ENCODE measurements at regions not wholly inside any gene's neighbourhood (a gene's known extent, or its start where the extent isn't known, plus 50 kb on each side); places are given as distances from the start of the nearest gene placed in this dataset.

DNA sequence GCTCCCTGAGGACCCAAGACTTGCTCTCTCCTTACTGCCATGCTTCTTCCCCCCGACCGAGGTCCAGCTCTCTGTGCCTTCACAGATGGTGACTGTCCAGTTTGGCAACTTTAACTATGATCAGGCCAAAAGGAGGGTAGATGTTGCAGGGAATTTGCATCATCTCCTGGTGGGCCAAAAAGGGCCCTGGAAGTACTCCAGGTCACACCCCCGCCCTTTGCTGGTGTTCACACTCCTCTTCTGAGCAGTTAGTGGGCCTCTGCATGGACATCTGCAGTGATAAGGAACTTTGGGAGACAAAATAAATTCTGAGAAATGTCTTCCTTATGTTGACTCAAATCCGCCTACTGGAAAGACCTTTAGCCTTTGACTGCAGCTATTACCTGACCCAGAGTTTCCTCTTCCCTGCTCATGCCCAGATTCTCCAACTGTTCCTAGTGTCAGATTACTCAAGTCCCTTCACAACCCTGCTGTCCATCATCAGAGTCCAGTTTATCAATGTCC, 234.4 kb downstream of the LOXHD1 start:
- Histone ChIP-seq H3K4me3 (ENCODE audit: low read length) (no peak overlapping the region), H3K27me3 (ENCODE audit: control insufficient read depth, low read length) (peaks cover 11% of the 10 kb centered on the region), H3K79me2 (ENCODE audit: control insufficient read depth, low read length) (no peaks in the 10 kb centered on the region), H3F3A (ENCODE audit: control insufficient read depth, insufficient read depth) (no peaks in the 10 kb centered on the region), H3K36me3 (ENCODE audit: control insufficient read depth, low read length) (no peaks in the 10 kb centered on the region), H3K27ac (ENCODE audit: low read depth, low read length) (no peak overlapping the region), H3K9me3 (ENCODE audit: control insufficient read depth, insufficient read depth, low read length) (no peaks in the 10 kb centered on the region), H4K20me1 (ENCODE audit: control insufficient read depth, insufficient read depth, low read depth, low read length) (no peaks in the 10 kb centered on the region), H3K9me2 (replicated peaks; ENCODE audit: control insufficient read depth, low read length) (no peaks in the 10 kb centered on the region), H3K4me2 (ENCODE audit: low read length) (no peak overlapping the region), H3K4me1 (ENCODE audit: control insufficient read depth, low read length) (no peaks in the 10 kb centered on the region)
- TF ChIP-seq EZH2phosphoT487 (IDR thresholded peaks at IDR 0.05; ENCODE audit: borderline replicate concordance, low read length): no peak
- TF ChIP-seq, protein P1, sequence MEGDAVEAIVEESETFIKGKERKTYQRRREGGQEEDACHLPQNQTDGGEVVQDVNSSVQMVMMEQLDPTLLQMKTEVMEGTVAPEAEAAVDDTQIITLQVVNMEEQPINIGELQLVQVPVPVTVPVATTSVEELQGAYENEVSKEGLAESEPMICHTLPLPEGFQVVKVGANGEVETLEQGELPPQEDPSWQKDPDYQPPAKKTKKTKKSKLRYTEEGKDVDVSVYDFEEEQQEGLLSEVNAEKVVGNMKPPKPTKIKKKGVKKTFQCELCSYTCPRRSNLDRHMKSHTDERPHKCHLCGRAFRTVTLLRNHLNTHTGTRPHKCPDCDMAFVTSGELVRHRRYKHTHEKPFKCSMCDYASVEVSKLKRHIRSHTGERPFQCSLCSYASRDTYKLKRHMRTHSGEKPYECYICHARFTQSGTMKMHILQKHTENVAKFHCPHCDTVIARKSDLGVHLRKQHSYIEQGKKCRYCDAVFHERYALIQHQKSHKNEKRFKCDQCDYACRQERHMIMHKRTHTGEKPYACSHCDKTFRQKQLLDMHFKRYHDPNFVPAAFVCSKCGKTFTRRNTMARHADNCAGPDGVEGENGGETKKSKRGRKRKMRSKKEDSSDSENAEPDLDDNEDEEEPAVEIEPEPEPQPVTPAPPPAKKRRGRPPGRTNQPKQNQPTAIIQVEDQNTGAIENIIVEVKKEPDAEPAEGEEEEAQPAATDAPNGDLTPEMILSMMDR (IDR thresholded peaks at IDR 0.05; ENCODE audit: low read depth, low read length, poor library complexity, severe bottlenecking): no peak

DNA sequence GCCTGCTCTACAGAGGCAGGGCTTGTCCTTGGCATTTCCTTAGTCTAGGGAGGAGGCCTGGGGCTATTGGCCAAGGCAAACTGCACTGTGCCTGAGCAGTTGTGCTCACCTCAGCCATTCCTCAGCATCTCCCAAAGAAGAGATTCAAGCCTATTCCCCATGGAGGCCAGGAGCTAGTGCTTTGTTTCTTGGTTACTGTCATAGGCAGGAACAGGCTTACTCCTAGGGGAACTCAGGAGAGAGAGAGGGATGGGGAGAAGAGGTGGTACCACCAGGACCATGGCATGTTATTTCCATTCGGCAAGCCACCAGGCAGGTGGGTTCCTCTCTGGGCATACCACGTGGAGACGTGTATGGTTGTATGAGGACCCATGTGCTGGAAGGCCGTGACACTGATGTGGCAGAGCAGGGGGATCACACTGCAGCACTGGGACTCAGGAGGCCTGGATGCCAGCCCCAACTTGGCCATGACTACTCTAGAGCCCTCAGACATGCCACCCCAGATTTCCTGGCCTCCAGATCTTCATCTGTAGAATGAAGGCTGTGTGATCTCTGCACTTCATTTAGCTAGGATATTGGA, 233.7 kb downstream of the LOXHD1 start:
- H3K27ac ChIP-seq (ENCODE audit: low read depth, low read length): no peak overlapping the region
- H3K9me3 ChIP-seq (ENCODE audit: control insufficient read depth, insufficient read depth, low read length): no peaks in the 10 kb centered on the region
- H3K9me2 ChIP-seq (replicated peaks; ENCODE audit: control insufficient read depth, low read length): no peaks in the 10 kb centered on the region
- no peak overlapping the region for H3K4me3 ChIP-seq (ENCODE audit: low read length)
- H3K36me3 ChIP-seq (ENCODE audit: control insufficient read depth, low read length): no peaks in the 10 kb centered on the region
- no peak overlapping the region for H3K4me2 ChIP-seq (ENCODE audit: low read length)
- H3F3A ChIP-seq (ENCODE audit: control insufficient read depth, insufficient read depth): no peaks in the 10 kb centered on the region
- no peak for TF ChIP-seq EZH2phosphoT487 (IDR thresholded peaks at IDR 0.05; ENCODE audit: borderline replicate concordance, low read length)
- TF ChIP-seq, protein P1 (IDR thresholded peaks at IDR 0.05; ENCODE audit: low read depth, low read length, poor library complexity, severe bottlenecking): no peak
- H3K4me1 ChIP-seq (ENCODE audit: control insufficient read depth, low read length): no peaks in the 10 kb centered on the region
- H3K79me2 ChIP-seq (ENCODE audit: control insufficient read depth, low read length): no peaks in the 10 kb centered on the region
- H3K27me3 ChIP-seq (ENCODE audit: control insufficient read depth, low read length): peaks cover 11% of the 10 kb centered on the region
- H4K20me1 ChIP-seq (ENCODE audit: control insufficient read depth, insufficient read depth, low read depth, low read length): no peaks in the 10 kb centered on the region

DNA sequence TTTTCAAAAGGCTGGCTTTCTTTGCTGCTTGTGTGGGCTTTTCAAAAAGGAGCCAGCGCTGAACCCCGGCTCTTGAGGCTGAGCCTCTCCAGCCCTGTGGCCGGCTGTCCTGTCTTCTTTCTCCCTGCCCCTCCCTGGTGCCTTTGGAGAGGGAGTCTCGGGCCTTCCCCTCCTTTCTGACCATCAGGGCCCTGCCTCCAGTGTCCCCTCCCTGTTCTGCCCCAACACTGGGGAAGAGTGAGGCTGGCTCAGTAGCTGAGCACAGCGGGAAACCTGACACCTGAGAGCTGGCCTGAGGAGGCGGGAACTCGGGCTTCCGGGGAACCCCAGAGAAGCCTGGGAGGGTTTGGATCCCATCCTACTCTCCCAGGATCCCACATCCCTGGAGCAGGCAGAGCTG, 232.1 kb downstream of the LOXHD1 start:
- no peak overlapping the region for H3K27ac ChIP-seq (ENCODE audit: low read depth, low read length)
- no peaks in the 10 kb centered on the region for H3F3A ChIP-seq (ENCODE audit: control insufficient read depth, insufficient read depth)
- no peaks in the 10 kb centered on the region for H3K36me3 ChIP-seq (ENCODE audit: control insufficient read depth, low read length)
- H3K79me2 ChIP-seq (ENCODE audit: control insufficient read depth, low read length): no peaks in the 10 kb centered on the region
- no peaks in the 10 kb centered on the region for H4K20me1 ChIP-seq (ENCODE audit: control insufficient read depth, insufficient read depth, low read depth, low read length)
- TF ChIP-seq, protein P1 (IDR thresholded peaks at IDR 0.05; ENCODE audit: low read depth, low read length, poor library complexity, severe bottlenecking): no peak
- no peak for TF ChIP-seq EZH2phosphoT487 (IDR thresholded peaks at IDR 0.05; ENCODE audit: borderline replicate concordance, low read length)
- H3K4me3 ChIP-seq (ENCODE audit: low read length): no peak overlapping the region
- H3K27me3 ChIP-seq (ENCODE audit: control insufficient read depth, low read length): peaks cover 12% of the 10 kb centered on the region
- H3K4me2 ChIP-seq (ENCODE audit: low read length): no peak overlapping the region
- no peaks in the 10 kb centered on the region for H3K4me1 ChIP-seq (ENCODE audit: control insufficient read depth, low read length)
- H3K9me3 ChIP-seq (ENCODE audit: control insufficient read depth, insufficient read depth, low read length): no peaks in the 10 kb centered on the region
- no peaks in the 10 kb centered on the region for H3K9me2 ChIP-seq (replicated peaks; ENCODE audit: control insufficient read depth, low read length)

Measured in DOHH2 (cell line).